HUES48 (cell line): ENCODE measurements at regions not wholly inside any gene's neighbourhood (a gene's known extent, or its start where the extent isn't known, plus 50 kb on each side); places are given as distances from the start of the nearest gene placed in this dataset.
"Not testable (repeated sequence)": the region's sequence is repeated elsewhere in the genome, so short reads cannot be mapped to it uniquely, and the experiment has no call there.

ENCODE experiments used
- H3K27ac ChIP-seq: one replicate; pipeline ENCODE4 v1.7.0; 2013; ENCODE audit warnings: low read depth, low read length, inconsistent platforms
- H3K27me3 ChIP-seq: 2 replicates; pipeline ENCODE4 v1.6.1; 2013; ENCODE audit warnings: mild to moderate bottlenecking, low read length; ENCODE audit not compliant: control insufficient read depth, insufficient read depth
- H3K36me3 ChIP-seq: 2 replicates; pipeline ENCODE4 v1.6.1; 2013; ENCODE audit warnings: low read length; ENCODE audit not compliant: control insufficient read depth, insufficient read depth
- H3K4me1 ChIP-seq: 2 replicates; pipeline ENCODE4 v1.6.1; 2013; ENCODE audit warnings: mild to moderate bottlenecking, low read length; ENCODE audit not compliant: control insufficient read depth, insufficient read depth
- H3K4me3 ChIP-seq: 2 replicates; pipeline ENCODE4 v1.5.1; 2013; ENCODE audit warnings: mild to moderate bottlenecking, low read depth, low read length
- H3K9ac ChIP-seq: 2 replicates; pipeline ENCODE4 v1.6.1; 2013; ENCODE audit warnings: mild to moderate bottlenecking, low read depth, low read length, moderate library complexity
- H3K9me3 ChIP-seq: 2 replicates; pipeline ENCODE4 v1.6.1; 2013; ENCODE audit warnings: low read length; ENCODE audit not compliant: control insufficient read depth, insufficient read depth

DNA sequence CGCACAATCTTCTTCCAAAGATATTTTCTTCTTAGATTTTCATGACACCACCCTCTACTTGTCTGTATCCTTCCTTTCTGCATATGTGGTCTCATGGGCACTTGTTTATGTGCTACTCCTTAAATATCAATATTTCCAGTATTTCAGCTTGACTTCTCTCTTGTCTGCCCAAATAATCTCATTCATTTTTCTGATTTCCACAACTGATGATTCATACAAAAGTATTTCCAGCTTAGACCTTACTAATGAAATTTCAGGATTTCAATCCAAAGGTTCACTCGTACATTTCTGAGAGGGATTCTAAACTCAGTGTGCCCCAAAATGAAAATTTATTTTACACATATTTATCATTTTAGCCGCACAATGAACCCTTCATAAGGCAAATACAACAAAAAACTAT lies 928.9 kb upstream of the C9orf72 start:
- Histone ChIP-seq H3K27me3 (no peaks in the 10 kb centered on the region), H3K27ac (no peak overlapping the region)

DNA sequence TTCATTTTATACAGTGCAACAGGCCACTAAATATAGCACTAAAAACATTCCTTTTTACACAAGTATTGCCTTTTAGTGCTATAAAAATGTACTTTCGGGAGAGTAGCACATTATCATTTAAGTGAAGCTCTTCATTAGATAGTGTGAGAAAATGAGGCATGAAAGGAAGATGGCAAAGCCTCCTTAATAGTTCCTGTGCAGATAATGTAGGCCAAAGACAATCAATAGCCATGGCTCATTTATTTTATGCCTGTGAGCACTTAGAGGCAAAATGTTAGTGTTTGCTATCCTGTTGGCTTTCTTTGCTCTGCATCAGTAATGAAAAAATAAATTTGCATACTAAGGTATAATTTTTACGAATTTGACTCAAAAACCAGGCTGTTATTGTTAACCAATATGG lies 929.5 kb upstream of the C9orf72 start:
- H3K27ac ChIP-seq = no peak overlapping the region
- H3K27me3 ChIP-seq = no peaks in the 10 kb centered on the region
- no peaks in the 10 kb centered on the region for H3K36me3 ChIP-seq
- H3K9ac ChIP-seq = no peak overlapping the region
- H3K4me3 ChIP-seq = no peak overlapping the region
- H3K4me1 ChIP-seq = no peaks in the 10 kb centered on the region
- no peaks in the 10 kb centered on the region; the same call in none of the 2 replicates for H3K9me3 ChIP-seq

More for the DNA sequence above, 928.9 kb upstream of the C9orf72 start:
- Histone ChIP-seq H3K9me3 (no peaks in the 10 kb centered on the region; the same call in none of the 2 replicates), H3K4me1 (no peaks in the 10 kb centered on the region), H3K9ac (no peak overlapping the region), H3K36me3 (no peaks in the 10 kb centered on the region), H3K4me3 (no peak overlapping the region)

DNA sequence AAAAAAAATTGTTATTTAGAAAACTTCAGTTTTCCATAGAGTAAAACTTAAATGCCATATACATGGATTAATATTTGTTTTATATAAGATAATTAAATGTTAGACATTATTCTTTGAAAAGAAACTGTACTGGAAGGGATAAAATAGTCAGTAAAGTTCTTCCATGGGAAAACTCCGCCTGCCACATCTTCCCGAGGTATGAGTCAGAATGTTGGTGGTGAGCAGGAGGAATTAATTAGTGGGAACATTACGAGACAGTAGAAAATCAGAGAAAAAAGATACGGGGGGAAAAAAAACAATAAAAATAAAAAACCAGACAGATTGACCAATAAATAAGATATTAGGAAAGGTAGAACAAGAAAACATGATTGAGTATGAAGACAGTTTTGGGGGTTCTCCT lies 930.3 kb upstream of the C9orf72 start:
- H3K9me3 ChIP-seq = no peaks in the 10 kb centered on the region; the same call in none of the 2 replicates

DNA sequence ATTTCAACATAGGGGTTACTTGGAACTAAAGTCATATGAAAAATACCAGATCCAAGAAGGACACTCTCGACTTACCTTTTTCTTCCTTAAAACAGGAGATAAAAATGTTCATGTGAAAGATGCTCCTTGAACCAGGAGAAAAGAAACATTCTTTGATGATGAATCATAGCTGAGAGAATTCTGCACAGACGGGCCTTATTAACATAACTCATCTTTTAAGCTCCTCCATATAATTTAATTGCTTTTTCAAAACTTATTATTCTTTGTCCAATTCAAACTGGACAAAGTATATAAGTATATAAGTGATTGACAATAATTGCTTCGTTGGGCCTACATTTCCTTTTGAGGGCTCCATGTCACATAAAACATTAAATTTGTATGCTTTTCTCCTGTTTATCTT lies 945.2 kb upstream of the C9orf72 start:
- Histone ChIP-seq H3K4me3 (no peak overlapping the region), H3K9ac (no peak overlapping the region), H3K4me1 (peaks cover 5% of the 10 kb centered on the region; the same call in 1 of the 2 replicates), H3K27ac (no peak overlapping the region), H3K9me3 (no peaks in the 10 kb centered on the region), H3K27me3 (no peaks in the 10 kb centered on the region), H3K36me3 (no peaks in the 10 kb centered on the region)

More for the DNA sequence above, 930.3 kb upstream of the C9orf72 start:
- H3K27ac ChIP-seq = no peak overlapping the region
- no peaks in the 10 kb centered on the region for H3K27me3 ChIP-seq
- H3K36me3 ChIP-seq = no peaks in the 10 kb centered on the region
- no peak overlapping the region for H3K4me3 ChIP-seq
- H3K9ac ChIP-seq = no peak overlapping the region
- H3K4me1 ChIP-seq = no peaks in the 10 kb centered on the region

DNA sequence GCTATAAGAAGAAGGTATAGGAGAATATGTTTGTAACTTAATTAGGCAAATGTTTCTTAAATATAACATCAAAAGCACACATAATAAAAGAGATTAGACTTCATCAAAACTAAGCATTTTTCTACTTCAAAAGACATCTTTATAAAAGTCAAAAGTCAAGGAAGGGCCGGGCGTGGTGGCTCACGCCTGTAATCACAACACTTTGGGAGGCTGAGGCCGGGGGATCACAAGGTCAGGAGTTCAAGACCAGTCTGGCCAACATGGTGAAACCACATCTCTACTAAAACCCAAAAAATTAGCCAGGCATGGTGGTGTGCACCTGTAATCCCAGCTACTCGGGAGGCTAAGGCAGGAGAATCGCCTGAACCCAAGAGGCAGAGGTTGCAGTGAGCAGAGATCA lies 951.0 kb upstream of the C9orf72 start:
- H3K36me3 ChIP-seq, H3K27me3 ChIP-seq, H3K9me3 ChIP-seq, H3K4me3 ChIP-seq, H3K4me1 ChIP-seq, H3K9ac ChIP-seq, H3K27ac ChIP-seq: not testable (repeated sequence)

DNA sequence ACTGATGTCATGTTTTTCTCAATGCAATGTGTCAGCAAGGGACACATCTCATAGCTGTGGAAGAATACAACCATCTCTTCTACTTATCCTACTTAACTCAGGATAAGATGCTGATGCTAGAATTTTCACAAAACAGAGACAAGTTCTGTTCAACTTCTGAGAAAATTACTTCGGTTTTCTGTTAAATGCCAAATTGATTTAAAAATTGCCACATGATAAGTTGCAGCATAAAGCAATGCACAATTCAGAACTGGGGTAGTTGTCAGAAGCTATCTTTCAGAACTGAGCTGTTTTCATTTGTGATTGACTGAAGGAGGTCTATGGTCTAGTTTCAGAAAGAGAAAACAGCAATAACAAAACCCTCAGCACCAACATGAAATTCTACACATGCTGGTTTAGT lies 954.8 kb upstream of the C9orf72 start:
- Histone ChIP-seq H3K27me3 (no peaks in the 10 kb centered on the region), H3K4me1 (peaks cover 8% of the 10 kb centered on the region), H3K9ac (no peak overlapping the region), H3K36me3 (no peaks in the 10 kb centered on the region), H3K4me3 (no peak overlapping the region), H3K9me3 (no peaks in the 10 kb centered on the region), H3K27ac (no peak overlapping the region)

DNA sequence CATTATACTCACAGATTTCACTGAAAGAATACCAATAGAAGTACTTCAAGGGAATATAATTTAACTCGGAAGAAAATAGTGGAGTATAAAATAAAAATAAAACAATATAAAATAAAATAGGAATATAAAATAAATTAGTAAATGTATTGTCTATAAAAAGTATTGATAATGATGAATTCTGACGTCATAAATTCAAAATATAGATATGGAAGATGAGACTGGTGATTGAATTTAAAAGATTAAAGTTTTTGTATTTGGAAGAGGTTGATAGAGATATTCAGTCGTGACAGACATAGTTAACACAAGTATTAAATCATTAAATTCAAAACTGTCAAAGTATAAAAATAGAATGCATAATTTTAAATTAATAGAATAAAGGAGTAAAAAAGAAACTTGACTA lies 964.9 kb upstream of the C9orf72 start:
- H3K9ac ChIP-seq = no peak overlapping the region
- H3K9me3 ChIP-seq = no peaks in the 10 kb centered on the region
- no peaks in the 10 kb centered on the region for H3K4me1 ChIP-seq
- H3K36me3 ChIP-seq = no peaks in the 10 kb centered on the region
- H3K27ac ChIP-seq = no peak overlapping the region
- no peak overlapping the region for H3K4me3 ChIP-seq
- no peaks in the 10 kb centered on the region for H3K27me3 ChIP-seq

DNA sequence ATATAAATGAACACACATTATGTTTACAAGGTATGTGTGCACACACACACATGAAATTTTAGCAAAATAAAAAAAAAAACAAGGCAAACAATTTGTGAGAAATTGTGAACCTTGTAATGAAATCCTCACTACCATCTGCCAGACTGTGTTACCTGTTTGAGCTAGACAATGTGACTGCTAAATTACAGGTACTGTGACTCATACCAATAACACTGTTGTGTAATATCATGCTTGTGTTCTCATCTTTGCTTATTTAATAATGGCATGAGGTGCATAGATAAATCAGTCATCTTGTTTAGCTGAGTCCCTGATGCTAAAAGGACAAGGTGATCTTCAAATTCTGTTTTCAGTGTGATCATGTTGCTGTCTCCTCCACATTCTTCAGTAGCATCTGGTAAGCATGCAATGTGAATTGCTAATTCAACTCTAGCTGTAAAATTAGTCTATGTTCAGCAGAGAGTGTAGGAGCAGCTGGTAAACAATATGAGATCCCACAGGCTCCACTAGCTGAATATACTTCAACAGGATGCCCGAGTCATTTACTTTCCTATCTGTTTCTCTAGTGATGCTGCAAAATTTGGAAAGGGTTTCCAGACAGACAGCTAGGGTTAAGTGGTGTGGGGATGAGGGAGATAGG lies 966.3 kb upstream of the C9orf72 start:
- Histone ChIP-seq H3K36me3 (no peaks in the 10 kb centered on the region), H3K4me1 (no peaks in the 10 kb centered on the region), H3K27me3 (no peaks in the 10 kb centered on the region), H3K27ac (no peak overlapping the region), H3K4me3 (no peak overlapping the region), H3K9ac (no peak overlapping the region), H3K9me3 (no peaks in the 10 kb centered on the region)

DNA sequence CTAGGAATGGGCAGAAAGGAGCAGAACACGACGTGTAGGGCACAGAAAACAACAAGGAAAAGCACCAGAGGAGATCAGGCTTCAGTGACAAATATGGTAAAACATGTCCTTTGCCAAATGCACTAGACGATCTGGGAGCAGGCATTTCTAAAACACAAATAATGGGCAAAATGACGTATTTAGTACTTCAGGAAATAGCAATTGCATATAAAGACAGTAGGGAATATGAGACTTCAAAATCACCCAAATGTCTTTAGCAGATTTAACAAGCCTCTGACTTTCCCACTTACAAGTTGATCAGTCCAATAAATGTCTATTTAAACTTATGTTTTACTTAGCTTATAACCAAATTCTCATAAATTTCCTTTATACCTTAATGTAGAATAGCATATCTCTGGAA lies 969.6 kb upstream of the C9orf72 start:
- Histone ChIP-seq H3K4me1 (no peaks in the 10 kb centered on the region), H3K27me3 (no peaks in the 10 kb centered on the region), H3K27ac (no peak overlapping the region), H3K9me3 (no peaks in the 10 kb centered on the region), H3K9ac (no peak overlapping the region), H3K4me3 (no peak overlapping the region), H3K36me3 (no peaks in the 10 kb centered on the region)

DNA sequence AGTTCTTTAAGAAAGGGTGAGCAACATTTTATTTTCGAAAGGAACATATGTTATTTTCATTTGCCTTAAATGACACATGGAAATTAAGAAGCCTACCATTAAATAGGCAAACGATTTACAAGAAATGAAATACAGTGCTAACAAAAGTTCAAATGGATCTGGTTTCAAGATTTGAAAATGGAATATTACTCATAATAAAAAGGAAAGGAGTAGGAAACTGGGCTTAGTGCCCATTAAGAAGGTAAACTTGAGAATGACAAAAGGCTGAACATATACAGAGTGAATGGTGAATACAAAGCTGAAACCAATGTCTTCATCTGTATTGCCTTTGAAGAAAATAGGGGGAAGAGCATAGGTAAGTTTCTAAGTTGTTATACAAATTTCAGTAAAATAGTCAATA lies 974.2 kb upstream of the C9orf72 start:
- no peak overlapping the region for H3K9ac ChIP-seq
- H3K9me3 ChIP-seq = peaks cover 2% of the 10 kb centered on the region; the same call in 1 of the 2 replicates
- no peak overlapping the region for H3K4me3 ChIP-seq

DNA sequence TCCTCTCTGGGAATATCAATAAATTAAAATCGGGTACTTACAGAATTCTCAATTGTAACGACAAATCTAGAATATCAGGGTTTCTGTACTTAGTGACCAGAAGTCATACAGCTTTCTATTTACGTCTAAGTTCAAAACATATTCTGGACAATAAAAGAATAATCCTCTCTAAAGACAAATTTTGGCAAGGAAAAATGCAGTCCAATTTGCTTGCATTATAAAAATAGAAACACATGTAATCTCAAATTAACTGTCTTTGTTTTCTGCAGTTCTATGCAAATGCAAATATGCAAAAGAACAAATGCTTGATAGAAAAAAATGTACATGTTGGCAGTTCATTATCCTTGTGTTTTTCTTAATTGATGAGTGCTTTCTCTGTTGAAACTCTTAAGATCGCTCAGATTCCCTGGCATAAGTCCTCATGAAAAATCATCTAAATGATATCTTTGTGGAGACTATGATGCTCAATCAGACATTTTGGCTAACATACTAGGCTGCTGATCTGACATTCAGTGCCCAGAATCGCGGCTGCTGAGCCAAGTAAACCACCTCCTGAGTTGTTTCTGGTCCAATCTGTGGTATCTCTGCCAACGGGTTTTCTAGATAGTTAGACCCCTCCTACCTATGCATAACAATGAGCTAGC lies 990.1 kb upstream of the C9orf72 start:
- Histone ChIP-seq H3K4me3 (no peak overlapping the region), H3K9ac (no peak overlapping the region), H3K27ac (no peak overlapping the region), H3K9me3 (no peaks in the 10 kb centered on the region), H3K36me3 (no peaks in the 10 kb centered on the region), H3K27me3 (no peaks in the 10 kb centered on the region), H3K4me1 (no peaks in the 10 kb centered on the region; the same call in 1 of the 2 replicates)

More for the DNA sequence above, 974.2 kb upstream of the C9orf72 start:
- no peaks in the 10 kb centered on the region for H3K4me1 ChIP-seq
- H3K27ac ChIP-seq = no peak overlapping the region
- no peaks in the 10 kb centered on the region for H3K27me3 ChIP-seq
- no peaks in the 10 kb centered on the region for H3K36me3 ChIP-seq
